CD4-positive, alpha-beta T cell treated with Interleukin-4 for 4 hours (primary cell): ENCODE measurements at regions not wholly inside any gene's neighbourhood (a gene's known extent, or its start where the extent isn't known, plus 50 kb on each side); places are given as distances from the start of the nearest gene placed in this dataset.

Experiments
- DNase-seq: peaks from one replicate; pipeline ENCODE4 v3.0.0-alpha.2; 2020

DNA sequence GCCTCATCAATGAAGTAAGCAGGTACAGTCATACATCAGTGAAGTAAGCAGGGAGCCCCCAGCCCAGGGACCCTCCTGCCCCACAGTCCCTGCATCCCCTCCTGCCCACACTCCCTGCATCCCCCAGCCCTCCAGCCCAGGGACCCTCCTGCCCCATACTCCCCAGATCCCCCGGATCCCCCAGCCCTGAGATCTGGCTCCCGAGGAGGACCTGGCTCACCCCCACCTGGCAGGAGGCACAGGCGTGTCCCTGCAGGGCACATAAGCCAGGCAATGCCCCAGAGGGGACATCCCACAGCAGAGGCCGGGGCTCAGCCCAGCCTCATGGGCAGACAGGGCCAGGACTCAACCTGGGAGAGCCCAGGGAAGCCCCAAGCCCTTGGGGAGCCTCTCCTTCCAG lies 53.6 kb upstream of the TPM4 start:
- DNase-seq, result no peak

DNA sequence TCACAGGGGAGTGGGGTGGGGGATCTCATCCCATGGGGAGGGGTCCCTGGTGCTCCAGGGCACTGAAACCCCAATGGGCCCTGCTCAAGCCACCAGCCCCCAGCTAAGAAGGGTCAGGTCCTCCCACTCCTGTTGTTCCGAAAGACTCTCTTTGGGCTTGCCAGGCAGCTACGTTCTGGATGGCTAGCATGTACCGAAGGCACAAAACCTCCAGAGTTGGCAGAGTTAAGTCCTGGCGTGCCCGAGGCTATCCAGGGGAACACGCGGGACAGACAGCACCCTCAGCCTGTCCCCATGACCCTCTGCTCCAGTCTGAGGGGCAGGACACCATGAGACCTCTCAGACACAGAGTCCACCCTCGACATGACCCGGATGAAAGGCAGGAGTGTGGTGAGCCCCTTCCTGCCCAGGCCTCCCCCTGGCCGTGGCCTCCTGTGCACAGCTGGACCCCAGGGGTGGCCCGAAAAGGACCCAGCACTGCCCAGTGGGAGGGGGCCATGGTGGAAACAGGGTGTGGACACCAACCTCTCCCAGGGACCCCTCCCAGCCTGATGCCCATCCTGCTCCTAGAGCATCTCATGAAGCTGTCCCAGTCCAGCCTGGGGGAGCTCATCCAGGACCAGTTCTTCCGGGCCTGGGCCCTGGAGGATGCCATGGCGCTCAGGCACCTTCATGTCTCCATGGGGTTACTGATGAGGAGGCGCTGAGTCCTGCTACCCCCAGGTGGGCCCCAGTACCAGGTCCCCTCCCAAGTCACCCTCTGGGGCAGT lies 53.0 kb upstream of the TPM4 start:
- DNase-seq, result no peak

DNA sequence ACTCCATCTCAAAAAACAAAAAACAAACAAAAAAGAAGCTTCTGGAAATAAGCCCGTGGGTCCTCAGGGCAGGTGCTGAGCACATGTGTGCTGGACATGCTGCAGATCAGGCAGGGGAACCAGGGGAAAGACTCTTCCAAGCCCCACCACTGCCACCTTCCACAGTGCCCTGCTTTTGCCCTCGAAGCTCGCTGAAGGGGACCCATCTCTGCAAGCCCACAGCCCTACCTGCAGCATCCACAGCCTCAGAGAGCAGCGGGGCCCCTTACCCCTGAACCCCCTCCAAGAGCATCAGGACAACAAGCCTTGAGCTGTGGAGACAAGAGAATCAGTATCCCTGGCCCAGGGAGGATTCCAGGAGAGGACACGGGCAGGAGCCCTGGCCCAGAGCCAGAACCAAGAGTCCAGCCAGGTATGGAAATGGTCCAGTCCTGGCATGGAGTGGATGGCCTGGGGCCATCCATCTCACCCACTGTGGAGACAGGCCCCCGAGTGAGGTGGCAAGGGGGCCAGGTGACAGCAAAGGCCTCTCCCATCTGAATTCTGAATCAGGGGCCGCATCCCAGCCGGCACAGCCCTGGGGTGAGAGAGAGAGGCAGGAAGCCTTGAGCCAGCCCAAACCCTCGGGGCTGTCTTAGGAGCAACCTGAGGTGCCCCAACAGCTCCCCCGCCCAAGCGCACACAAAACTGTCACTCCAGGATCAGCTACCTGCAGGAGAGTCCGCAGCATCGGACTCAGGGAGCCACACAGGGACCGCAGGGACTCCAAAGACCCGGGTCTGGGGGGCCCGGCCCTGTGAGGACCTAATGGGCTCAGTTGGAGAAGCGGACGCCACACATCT lies 51.8 kb upstream of the TPM4 start:
- DNase-seq, result no peak

DNA sequence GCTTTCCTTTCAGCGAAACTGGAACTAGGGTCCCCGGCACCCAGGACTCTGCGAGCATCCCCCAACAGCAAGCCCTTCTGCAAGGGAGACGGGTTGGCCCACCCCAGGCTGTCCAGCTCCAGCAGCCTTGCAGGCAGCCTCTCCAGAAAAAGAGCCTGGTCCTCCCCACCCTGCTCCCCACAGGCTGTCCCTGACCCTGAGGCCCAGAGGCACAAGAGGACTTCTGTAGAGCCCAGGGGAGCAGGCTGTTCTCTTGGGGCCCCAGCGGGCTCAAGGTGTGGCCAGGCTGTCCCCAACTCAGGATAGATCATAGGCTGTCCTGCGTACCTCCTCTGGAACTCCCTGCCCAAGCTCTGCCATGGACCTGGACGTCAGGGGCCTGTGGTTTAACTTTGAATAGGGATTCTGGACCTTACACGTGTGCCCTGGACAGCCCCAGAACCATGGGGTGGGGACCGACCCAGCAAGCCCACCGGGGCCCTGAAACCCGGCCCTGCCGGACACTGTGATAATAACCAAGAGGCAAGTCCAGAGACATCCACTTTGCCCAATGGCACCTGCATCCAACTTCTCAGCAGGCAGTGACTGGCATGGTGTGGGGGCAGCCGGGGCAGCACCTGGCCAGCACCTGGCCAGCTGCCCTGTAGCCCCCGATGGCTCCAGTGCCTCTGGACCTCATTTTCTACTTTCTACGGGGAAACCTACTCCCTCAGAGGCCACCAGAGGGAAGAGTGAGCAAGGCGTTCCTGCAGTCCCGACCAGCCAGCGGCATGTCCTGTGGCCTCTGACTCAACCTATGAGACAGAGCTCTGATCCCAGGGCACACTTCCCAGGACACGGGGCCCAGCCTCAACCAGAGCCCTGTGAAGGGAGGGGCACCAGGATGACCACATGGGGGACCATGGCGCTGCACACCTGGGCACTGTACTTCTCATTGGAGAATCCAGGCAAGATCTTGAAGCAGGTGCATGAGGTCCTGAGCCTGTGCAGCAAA lies 50.9 kb upstream of the TPM4 start:
- DNase-seq, result no peak

DNA sequence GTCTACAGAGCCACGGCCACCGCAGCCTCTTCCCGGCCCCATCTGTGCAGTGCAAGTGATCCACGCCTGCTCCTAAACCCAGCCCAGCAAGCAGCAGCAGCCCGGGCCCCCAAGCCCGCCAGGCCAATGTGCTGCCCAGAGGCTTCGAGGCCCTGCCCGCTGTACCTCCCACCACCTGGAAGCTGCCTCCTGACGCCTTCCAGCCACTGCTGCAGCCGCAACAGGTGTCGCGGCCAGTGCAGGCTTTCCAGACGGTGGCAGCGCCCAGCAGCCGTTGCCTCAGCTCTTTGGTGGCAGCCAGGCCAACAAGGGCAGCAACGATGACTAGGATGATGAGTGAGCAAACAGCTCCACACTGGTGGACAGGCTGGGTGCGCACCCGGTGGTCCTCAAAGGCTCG lies 50.2 kb upstream of the TPM4 start:
- no peak for DNase-seq
